Stimulated activated CD8-positive, alpha-beta memory T cell treated with anti-CD3 and anti-CD28 coated beads, Interleukin-2, amount 100 ng/mL, for 1 hour (primary cell): ENCODE measurements at regions not wholly inside any gene's neighbourhood (a gene's known extent, or its start where the extent isn't known, plus 50 kb on each side); places are given as distances from the start of the nearest gene placed in this dataset.

Experiments used
- DNase-seq, 2 donors: peaks; one replicate each; pipeline ENCODE4 v3.0.0-alpha.2; 2020; ENCODE audit warnings: low read depth in 2 of 2

DNA sequence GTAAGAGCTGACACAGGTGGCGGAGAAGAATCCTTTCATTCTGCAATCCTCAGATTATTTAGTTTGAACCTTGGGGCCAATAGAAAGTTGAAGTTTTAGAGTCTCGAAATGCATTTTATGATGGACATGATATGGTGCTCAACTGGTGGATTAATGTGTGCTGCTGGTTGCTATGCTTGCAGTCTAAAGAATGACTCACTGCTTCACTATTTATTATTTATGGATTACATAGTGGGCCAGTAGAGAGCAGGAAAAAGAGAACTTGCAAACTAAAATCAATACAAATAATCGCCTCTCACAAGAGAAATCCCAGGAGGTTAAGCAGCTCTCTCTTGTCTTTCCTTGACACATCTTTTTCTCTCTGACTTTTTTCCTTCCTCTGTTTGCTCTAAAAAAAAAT is 2326.8 kb upstream of the AGA start:
- DNase-seq, result no peak

DNA sequence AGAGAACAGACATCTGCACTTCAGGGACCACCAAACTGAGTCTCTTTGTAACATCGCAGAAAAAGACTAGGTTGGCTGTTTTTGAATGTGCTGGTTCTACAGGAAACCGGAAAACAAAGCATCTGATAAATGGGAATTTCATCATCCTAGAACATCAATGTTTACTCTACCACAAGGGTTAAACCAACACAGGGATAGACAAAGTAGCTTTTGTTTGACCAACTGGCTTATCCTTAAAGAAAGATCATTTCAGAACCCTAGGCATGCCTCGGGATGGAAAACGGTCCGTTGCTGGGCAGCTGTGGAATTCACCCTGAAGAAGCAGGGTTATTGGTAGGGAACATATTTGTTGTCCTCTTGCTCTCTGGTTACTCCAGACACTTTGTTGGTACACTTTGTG is 2355.5 kb upstream of the AGA start:
- no peak for DNase-seq

DNA sequence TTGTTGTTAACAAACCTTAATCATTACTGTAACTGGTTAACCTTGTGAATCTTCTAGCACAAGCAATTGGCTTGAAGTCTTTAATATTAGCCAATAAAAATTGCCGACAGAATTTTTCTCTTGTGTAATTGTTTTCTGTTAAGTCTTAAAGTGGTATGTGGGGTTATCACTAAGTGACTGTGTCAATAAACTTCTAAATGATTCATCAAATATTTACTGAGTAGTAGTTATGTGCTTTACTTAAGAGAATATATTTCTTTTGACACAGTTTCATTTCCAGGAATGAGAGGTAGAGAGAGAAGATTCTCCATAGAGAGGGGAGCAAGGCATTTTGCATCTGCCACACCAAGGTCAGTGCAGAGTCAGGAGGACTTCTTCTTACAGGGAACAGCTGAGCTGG is 2361.6 kb upstream of the AGA start:
- no peak for DNase-seq

DNA sequence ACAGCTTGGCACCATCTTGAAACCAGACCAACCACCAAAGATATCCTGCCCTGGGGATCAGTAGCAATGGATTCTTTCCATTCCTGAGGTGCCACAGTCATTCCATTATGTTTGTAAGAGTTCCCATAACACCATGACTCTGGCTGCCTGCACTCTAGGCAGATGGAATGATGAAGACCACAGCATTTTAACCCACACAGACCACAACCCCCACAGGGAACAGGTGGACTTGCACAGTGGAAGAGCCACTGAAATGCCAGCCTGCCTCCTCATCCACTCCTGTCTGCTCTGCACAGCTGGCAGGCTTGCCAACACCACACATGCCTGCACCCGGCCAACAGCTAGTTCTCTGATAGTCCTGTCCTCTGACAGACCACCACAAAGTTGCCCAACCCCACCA is 2362.2 kb upstream of the AGA start:
- DNase-seq, result no peak

DNA sequence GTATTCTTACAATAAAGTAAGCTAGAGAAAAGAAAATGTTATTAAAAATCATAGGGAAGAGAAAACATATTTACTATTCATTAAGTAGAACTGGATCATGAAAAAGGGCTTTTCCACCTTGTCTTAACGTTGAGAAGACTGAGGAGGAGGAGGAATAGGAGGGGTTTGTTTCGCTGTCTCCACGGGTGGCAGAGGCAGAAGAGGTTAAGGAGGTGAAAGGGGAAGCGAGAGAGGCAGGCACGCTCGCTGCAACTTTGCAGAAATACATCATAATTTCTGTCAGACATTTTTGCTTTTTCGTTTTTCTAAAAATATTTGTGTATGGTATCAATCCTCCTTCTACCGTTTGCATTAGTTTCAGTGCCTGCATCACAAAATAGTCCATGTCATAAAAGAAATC is 2375.1 kb upstream of the AGA start:
- DNase-seq, result no peak

DNA sequence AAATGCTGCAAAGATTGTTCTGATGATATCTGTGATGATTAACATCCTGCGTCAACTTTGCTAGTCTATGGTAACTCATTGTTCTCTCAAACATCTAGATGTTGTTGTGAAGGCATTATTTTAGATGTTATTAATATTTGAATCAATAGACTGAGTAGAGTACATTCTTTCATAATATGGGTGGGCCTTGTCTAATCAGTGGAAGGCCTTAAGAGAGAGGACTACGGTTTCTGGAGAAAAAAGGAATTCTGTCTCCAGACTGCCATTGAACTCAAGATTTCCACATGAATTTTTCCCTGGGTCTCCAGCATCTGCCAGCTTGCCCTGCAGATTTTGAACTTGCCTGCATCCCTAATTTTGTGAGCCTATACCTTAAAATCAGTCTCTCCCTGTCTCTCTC is 2381.1 kb upstream of the AGA start:
- DNase-seq, result no peak

DNA sequence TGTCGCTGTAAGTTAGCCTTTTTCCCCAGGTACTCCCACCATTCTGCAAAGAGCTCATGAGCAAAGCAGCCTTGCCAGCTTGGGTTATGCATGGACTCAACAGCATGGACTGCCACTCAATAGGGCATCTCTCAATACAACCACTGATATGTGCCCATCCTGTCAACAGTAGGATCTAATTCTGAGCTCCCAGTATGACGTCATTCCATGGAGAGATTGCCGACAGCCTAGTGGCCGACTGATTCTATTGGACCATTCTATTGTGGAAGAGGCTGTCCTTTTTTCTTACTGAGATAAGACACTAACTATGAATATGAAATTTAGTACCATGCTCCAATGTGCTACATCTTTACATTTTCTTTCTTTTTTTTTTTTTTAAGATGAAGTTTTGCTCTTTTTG is 2389.0 kb upstream of the AGA start:
- no peak for DNase-seq

DNA sequence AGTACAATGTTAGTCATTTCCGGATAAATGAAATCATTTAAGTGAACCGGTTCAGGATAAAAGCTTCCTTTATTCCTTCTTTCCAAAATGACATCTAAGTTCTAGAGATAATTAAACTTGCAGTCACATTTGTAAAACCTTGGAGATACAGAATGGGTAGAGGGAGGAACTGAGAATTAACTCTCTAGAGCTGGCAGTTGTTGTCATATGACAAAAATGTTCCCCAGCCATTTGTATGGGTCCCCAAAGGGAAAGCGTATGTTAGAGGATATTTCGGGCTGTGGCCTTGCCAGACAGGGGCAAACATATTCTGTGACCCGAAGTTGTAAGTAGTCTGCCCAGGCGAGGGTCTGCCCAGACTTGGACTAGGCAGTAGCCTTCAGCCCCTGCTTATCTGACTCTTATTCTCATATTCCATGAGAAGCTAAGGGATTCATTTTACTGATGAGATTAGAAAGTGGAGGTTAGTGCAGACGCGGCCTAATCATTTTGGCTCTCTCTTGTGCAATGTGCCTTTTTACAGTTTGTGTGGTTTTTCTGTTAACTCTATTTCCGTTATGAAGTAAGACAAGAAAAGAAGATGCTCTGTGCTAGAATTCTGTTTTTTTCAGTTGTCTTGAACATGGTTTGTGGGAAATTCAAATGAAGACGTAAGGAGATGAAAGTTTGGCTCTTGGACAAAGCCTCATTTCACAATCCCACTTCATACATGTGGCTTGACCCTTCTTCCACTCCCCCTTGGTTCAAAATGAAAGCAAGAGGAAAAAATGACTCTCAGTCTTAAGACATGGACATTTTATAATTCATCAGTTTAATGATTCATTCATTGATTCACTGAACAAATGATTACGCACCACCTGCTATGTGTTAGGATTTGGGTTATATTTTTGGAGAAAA is 2394.2 kb upstream of the AGA start:
- DNase-seq, result no peak

DNA sequence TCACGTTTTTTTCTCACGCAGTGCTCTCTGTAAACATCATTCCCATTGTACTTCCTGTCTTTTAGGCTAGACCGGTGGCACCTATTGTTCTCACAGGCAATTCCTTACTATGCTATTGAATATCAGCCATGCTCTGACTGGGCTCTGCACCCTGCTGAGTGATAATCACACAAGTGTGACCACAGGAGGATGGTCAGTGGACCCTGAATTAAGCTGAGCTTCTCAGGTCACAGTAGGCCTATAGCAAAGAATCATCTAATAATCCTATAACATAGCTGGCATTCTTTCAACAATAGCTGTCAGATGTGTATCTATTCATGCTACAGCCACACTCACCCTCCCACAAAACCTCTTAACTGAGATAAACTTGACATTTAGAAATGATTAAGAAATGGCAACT is 2399.8 kb upstream of the TENM3 start:
- no peak for DNase-seq

DNA sequence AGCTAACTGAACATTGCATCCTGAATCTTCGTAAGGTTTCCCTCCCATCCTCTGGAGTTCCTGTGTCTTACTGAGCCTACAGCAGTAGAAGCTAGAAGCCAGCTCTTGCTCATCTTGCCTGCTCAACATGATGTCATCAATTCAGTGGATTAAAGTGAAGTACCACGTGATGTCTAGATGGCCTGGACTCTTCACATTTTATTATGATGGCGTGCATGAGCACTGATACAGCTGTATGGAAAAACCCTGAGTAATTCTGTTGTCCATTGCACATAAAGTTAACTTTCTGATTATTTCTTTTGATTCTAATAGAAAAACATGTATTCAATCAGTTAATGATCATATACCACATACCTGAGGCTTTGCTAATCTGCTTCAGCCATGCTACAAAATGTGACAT is 2387.7 kb upstream of the TENM3 start:
- no peak for DNase-seq

DNA sequence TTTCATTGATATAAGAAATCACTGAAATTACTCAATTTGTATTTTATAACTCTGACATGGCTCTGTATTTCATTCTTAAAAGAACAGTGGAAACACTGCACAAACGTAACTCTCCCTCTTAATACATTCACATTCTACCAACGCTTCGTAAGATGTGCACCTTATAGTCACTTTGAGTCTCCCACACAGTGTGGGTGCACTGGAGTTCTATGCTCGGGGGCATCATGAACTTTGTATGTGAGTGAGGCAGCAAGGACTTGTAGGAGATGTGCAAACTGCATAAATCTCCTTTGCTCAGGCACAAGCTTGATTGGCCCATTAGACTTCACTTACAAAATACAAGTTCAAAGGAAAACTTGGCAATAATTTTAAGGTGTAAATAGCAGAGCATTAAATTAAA is 2385.0 kb upstream of the TENM3 start:
- no peak for DNase-seq

DNA sequence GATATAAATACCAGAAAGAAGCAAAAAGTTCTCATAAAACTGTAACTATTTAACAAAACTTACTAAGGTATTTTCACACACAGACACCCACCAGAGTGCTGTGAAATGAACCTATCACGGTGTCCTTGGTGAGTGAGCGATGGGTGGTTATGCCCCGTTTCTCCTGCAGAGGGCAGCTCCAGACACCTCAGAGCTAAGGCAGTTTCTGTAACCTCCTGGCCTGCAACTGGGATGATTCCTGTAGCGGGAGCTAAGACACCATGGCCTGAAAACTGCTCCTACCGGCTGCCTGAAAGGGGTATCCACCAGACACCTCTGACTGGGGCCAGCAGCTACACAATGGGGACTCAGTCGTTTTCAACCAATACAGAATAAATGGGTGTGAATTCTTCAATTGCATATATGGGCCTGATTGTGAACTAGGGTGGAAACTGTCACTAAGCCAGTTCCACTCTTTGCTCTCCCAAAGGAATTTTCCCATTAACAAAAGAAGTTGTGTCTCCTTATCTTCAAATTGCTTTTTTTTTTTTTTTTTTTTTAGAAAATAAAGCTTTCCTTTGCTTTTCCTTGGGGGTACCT is 2375.8 kb upstream of the TENM3 start:
- DNase-seq, result no peak

DNA sequence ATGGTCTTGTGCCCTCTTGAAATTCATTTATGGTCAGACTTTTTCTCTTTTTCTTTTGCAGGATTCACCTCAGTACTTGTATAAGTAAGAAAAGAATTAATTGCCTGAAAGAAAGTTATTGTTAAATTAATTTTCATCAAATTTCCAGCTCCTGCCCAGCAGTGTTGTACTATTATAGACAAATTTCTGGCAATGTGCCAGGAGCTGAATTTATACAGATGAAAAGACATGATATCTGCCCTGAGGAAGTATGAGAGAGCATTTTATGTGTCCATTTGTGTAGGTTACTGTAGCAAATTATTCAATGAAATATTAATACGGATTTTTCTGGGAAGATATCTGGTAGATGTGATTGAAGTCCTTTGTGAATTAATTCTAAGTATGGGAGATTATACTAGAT is 2371.5 kb upstream of the TENM3 start:
- no peak for DNase-seq

DNA sequence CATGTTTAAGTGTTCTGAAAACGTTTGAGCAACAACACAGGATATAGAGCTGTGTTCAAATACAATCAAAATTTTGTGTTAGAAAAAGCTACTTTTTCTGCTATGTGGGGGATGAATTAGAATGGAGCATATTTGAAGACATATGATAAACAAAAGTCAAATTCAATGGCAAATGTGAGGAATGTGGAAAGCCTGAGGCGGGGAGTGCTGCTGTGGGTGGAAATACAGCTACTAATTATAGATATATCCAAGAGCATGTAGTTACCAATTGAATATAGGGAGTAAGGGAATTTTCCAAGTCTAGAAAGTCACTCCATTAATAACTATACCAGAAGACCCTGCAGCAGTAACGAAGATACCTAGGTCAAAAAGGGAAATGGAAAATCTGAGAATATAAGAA is 2370.4 kb upstream of the TENM3 start:
- DNase-seq, result no peak

DNA sequence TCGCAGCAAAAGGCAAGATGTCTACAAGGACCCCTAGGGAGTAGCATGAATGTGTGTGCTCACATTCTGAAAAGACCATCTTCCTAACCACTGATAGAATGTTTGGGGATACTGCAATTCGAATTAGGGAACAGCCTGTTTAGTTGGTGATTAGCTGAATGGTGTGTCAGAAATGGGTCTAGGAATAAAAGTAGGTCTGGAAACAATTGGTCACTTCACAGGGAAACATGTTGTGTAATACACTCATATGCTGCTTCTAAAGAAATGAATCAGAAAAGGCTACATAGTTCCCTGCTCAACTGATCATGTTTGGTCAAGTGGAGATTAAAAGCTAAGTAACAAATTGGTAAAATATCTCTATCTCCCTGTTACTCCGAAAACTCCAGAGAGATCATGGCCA is 2362.4 kb upstream of the TENM3 start:
- DNase-seq, result no peak

DNA sequence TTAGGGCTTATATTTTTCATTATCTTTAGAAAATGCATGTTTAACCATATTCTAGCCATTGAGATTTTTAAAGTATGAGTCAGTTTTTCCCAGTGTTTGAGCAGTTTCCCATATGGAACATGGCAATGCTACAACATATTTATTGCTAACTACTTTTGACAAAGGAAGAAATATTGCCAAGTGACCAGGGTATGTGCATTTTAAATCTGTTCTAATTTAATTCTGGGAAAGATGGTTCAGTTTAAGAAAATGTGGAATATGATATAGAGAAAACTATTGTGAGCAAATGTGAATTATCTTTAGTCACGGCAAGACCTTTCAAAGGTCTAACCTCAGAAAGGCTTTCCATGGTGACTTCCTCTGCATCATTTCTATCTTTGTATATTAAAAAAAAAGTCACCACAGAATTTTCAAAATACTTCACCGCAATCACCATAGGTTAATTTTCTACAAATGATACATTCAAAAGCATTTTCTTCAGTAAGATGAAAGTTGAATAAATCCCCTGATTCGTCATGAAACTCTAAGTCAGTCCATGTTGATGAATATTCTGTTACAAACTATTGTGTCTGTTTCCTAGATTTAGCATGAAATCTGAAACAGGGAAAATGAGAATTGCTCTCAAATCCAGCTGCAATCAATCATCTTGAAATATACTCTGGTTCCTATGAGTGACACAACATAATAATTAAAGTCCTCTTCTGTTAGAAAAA is 2349.0 kb upstream of the TENM3 start:
- DNase-seq, result no peak

DNA sequence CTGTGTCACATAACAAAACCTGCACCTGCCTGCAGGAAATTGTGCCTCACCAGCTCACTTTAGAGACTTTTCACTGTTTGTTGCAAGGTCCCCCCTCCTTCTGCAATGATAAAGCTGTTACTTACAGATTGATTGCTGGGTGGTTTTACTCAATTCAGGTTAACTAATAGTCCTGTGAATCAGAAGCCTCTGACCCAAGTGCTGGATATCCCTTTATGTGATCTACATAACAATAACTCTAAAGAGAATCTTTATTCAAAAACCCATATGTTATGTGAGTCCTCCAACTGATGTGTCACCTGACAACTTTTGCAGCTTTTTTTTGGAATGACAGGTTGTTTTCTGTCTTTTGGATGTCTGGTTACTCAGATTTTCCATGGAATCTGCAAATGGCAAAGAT is 2323.6 kb upstream of the TENM3 start:
- DNase-seq, result no peak

DNA sequence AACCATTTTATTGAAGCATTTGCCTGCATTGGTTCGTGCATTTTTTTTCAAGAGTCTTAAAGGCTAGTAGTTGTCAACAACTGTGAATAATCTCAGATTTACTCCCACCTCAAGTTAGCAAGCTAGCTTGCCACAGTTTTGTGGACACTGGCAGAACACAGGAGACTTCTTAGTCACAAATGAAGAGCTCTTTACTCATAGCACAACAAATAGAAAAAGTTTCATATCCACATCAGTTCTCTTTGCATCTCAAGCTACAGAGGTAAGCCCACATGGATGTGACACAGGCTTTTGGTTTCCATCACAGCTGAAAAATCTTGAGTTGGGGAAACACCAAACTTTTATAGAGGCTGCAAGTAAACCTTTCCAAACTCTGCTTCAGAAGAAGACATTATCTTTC is 2315.7 kb upstream of the TENM3 start:
- DNase-seq, result no peak

DNA sequence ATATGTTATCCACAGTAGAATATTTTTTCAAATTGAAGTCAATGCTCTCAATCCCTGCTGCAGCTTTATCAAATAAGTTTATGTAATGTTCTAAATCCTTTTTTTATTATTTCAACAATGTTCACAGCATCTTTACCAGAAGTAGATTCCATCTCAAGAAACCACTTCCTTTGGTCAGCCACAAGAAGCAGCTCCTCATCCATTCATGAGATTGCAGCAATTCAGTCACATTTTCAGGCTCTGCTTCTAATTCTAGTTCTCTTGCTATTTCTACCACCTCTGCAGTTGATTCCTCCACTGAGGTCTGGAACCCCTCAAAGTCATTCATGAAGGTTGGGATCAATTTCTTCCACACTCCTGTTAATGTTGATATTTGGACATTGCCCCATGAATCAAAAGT is 2301.3 kb upstream of the TENM3 start:
- DNase-seq, result no peak

DNA sequence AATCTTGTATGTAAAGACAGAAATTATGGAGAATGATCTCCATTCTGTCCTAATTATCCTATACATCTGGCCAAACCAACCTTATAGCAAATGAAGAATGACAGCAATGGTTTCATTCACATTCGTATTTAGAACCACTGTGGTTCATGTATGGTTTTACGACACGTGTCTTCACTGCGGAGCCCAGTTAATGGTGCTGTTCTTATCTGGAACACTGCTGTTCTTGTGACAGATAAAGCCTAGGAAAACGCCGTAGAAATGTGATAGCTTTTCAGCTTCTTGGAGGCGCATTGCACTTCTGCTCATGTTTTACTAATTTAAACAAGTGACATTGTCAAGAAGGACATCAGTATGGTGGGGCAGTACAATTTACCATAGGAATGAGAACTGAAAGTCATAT is 2266.4 kb upstream of the TENM3 start:
- no peak for DNase-seq

DNA sequence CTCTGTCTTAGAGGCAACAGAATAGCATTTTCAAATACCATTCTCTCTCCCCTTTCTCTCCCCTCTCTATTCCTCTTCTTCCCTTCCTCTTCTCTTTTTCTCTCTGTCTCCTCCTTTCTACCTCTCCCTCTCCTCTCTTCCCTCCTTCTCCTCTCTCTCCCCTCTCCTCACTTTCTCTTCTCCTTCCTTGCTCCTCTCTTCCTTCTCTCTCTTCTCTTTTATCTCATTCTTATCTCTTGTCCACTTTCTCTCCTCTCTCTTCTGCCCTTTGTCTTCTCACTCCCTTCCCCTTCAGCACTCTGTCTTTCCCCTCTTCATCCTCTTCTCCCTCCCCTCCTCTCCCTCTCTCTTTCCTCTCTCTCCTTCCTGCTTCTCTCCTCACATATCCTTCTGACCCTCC is 2265.8 kb upstream of the TENM3 start:
- no peak for DNase-seq

DNA sequence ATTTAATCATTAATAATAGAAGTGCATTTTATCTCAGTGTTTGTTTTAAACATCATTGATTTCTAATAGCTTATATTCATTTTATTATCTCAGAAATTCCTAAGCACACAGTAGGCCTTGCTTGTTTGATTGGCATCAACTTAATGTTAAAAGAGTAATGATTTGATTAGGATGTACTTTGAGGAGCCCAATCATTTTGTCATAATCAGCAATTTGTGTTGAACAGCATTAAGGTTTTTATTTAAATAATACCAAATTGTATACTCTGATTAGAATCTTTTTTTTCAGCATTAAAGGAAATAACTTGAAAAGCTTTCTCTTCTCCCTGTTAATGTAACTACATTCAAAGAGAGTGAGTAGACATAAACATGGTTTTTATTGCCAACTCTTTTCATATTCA is 2262.0 kb upstream of the TENM3 start:
- DNase-seq, result no peak

DNA sequence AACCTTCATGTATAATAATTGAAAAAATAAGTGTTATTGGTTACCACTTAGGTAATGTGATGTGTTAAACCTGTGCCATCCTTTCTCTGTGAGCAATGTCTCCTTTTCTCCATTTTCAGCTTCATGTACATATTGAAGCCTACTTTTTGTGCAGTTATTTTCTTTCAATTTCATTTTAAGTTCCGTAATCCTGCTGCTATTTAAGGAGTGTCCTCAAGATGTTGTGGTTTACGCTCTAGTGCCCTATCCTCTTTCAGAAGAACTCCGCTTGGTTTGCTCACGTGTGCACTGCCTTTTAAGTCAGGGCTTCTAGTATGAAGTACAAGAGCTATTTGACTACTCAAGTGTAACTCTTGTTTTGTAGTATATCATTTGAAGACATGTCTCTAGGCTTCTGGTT is 2253.2 kb upstream of the TENM3 start:
- DNase-seq, result no peak
